AG04450 (cell line): ENCODE measurements at regions not wholly inside any gene's neighbourhood (a gene's known extent, or its start where the extent isn't known, plus 50 kb on each side); places are given as distances from the start of the nearest gene placed in this dataset.

Experiments
- CTCF ChIA-PET: fragments of 300-600, 350-600 bp; formaldehyde crosslinking; extraction: SDS; loops from one replicate; lab custom pipeline; 2022; ENCODE audit warnings: antibody characterized with exemption, inconsistent platforms; lab: Charles Lee
- POLR2A ChIA-PET: fragments of 350-600 bp; formaldehyde crosslinking; extraction: SDS; loops from one replicate; lab custom pipeline; 2021; ENCODE audit warnings: antibody characterized with exemption, inconsistent platforms; lab: Yijun Ruan, JAX
- DNase-seq: peaks from one replicate; pipeline ENCODE4 v3.0.0-alpha.2; 2011; ENCODE audit warnings: low read depth, low spot score
- H3K27ac ChIP-seq: one replicate; pipeline ENCODE4 v1.5.1; 2012; ENCODE audit warnings: low read depth, low read length, control low read depth
- H3K27me3 ChIP-seq: one replicate; pipeline ENCODE4 v1.6.0; 2012; ENCODE audit warnings: low read length; ENCODE audit not compliant: control insufficient read depth, insufficient read depth
- H3K4me3 ChIP-seq: 2 replicates; pipeline ENCODE4 v1.5.1; 2011; ENCODE audit warnings: mild to moderate bottlenecking, low read depth, low read length, control low read depth
- H3K9me3 ChIP-seq: 2 replicates; pipeline ENCODE4 v1.5.1; 2012; ENCODE audit warnings: low read length; ENCODE audit not compliant: control insufficient read depth, insufficient read depth
- TF ChIP-seq, protein P1 (sequence below): IDR thresholded peaks from 2 replicates; pipeline ENCODE4 v1.5.1; 2011; ENCODE audit warnings: low read depth, low read length, control low read depth, inconsistent platforms

DNA sequence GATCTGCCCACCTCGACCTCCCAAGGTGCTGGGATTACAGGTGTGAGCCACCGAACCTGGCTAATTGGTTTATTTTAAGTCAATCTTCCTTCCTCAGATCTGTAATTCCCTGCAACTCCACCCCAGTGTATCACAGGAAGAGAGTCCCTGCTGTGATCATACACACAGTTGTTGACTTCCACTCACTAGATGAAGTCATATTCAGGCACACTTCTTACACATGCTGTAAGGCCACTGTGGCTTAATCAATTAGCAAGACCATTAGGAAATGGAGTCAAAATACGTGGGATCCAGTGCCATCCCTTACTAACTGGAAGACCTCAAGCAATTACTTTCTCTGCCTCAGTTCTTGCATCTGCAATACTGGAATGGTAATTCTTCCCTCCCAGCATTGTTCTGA lies 66.1 kb upstream of the PAX2 start:
- no peak overlapping the region for H3K27ac ChIP-seq
- ChIA-PET POLR2A (no interaction called here), CTCF (no interaction called here)
- H3K9me3 ChIP-seq = no peaks in the 10 kb centered on the region; the same call in 1 of the 2 replicates
- TF ChIP-seq, protein P1, sequence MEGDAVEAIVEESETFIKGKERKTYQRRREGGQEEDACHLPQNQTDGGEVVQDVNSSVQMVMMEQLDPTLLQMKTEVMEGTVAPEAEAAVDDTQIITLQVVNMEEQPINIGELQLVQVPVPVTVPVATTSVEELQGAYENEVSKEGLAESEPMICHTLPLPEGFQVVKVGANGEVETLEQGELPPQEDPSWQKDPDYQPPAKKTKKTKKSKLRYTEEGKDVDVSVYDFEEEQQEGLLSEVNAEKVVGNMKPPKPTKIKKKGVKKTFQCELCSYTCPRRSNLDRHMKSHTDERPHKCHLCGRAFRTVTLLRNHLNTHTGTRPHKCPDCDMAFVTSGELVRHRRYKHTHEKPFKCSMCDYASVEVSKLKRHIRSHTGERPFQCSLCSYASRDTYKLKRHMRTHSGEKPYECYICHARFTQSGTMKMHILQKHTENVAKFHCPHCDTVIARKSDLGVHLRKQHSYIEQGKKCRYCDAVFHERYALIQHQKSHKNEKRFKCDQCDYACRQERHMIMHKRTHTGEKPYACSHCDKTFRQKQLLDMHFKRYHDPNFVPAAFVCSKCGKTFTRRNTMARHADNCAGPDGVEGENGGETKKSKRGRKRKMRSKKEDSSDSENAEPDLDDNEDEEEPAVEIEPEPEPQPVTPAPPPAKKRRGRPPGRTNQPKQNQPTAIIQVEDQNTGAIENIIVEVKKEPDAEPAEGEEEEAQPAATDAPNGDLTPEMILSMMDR = no peak
- peaks cover 25% of the 10 kb centered on the region for H3K27me3 ChIP-seq
- no peak overlapping the region for H3K4me3 ChIP-seq
- DNase-seq = no peak

DNA sequence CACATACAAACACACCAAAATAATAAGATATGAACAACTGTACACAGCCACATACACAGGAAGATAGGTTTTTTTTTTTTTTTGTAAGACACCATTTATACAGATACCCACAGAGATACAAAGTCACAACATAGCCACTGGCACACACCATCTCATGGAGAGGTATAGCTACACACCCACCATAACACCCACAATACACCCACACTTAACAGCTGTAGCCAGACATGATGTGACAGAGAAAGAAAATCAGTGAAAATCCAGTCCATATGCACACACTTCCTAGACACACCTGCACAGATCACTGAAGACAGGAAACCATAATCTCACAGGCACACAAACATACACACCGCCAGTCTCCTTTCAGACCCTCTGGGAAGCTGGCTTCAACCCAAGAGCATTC lies 62.4 kb upstream of the PAX2 start:
- Histone ChIP-seq H3K9me3 (no peaks in the 10 kb centered on the region; the same call in 1 of the 2 replicates), H3K27me3 (peaks cover 55% of the 10 kb centered on the region), H3K27ac (no peak overlapping the region), H3K4me3 (no peak overlapping the region)
- DNase-seq = no peak
- POLR2A ChIA-PET = no interaction called here
- TF ChIP-seq, protein P1 = no peak
- CTCF ChIA-PET = no interaction called here

DNA sequence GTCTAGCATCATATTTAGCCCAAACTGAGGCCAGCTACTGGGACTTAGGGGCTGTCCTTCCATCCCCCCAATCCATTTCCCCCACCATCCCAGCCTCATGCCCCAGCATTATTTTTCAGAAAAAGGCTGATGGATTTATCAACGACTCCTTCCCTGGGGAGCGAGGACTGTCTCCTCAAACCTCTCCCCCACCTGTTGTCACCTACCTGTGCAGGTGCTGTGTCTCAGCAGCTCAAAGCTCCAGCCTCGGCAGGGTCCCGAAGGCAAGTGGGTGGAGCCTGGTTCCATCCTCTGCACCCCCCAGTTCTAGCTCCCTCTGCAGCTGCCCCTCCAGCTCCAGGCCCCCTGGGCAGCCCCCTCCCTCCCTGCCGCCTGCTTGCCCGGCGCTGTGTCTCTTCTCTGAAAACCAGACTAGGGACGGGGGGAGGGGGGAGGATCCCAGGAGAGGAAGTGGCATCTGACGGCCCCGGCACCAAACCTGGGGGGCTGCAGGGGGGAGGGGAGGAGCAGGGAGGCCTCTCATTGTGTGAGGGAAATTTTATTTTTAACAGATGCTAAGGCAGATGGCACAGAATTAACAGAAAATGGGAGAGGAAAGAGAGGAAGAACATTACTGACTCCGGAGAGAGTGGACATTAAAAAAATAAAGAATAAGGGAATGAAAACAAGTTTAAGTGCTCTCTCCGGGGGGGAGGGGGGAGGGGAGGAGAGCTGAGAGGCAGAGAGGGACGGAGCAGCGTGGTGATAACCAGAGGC lies 61.7 kb upstream of the PAX2 start:
- TF ChIP-seq, protein P1 = no peak
- H3K27me3 ChIP-seq = peaks cover 62% of the 10 kb centered on the region
- DNase-seq = no peak
- ChIA-PET CTCF (no interaction called here), POLR2A (no interaction called here)
- no peak overlapping the region for H3K27ac ChIP-seq
- no peak overlapping the region for H3K4me3 ChIP-seq
- H3K9me3 ChIP-seq = no peaks in the 10 kb centered on the region; the same call in 1 of the 2 replicates

DNA sequence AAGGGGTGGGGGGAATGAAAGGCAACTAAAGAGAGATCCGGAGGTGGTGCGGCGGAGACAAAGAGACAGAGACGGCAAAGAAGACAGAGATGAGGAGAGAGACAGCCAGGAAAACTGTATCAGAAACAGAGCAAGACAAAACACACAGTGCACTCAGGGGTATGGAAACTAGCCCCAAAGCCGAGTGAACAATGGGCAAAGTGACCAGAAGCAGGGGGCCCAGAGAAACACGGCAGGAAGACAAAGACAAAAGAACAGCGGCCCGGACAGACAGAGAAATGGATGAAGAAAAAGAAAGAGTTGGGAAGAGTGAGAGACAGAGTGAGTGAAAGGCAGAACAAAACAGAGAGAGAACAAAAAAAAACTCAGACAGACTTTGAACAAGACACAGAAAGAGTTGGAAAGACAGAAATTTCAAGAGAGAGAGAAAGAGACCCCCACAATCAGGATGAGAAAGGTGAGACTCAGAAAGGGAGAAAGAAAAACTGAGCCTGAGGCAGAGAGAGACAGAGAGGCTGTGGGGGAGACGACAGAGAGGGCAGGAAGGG lies 60.6 kb upstream of the PAX2 start:
- no peak overlapping the region for H3K4me3 ChIP-seq
- TF ChIP-seq, protein P1 = no peak
- CTCF ChIA-PET = no interaction called here
- peaks cover 66% of the 10 kb centered on the region for H3K27me3 ChIP-seq
- POLR2A ChIA-PET = no interaction called here
- no peak for DNase-seq
- H3K27ac ChIP-seq = no peak overlapping the region
- H3K9me3 ChIP-seq = no peaks in the 10 kb centered on the region; the same call in 1 of the 2 replicates

DNA sequence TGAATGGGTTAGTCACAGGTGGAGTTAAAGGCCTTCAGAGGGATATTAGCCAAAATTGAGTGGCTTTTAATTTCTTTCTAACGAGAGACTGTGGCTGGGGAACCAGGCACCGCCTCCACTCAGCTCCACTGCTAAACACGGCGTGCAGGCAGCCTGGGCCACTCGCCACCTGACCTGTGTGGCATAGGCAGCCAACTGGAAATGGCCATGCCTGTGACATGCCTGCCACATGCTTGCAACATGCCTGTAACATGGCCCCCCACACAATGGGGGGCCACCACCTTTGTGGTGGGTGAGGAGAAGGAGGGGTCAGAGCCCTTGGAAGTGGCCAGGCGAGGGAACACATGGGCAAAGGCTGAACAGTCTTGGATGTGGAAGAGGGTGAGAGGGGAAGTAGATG lies 60.1 kb upstream of the PAX2 start:
- POLR2A ChIA-PET = no interaction called here
- Histone ChIP-seq H3K27me3 (peaks cover 66% of the 10 kb centered on the region), H3K4me3 (no peak overlapping the region), H3K27ac (no peak overlapping the region), H3K9me3 (no peaks in the 10 kb centered on the region; the same call in 1 of the 2 replicates)
- DNase-seq = no peak
- CTCF ChIA-PET = no interaction called here
- TF ChIP-seq, protein P1 = no peak
